Tibial artery (tissue), 4 donors: ENCODE measurements at regions not wholly inside any gene's neighbourhood (a gene's known extent, or its start where the extent isn't known, plus 50 kb on each side); places are given as distances from the start of the nearest gene placed in this dataset.

Experiments
- DNase-seq, 2 donors: peaks; one replicate each; pipeline ENCODE4 v3.0.0-alpha.2; 2019
- H3K27ac ChIP-seq, 2 donors: fragments of 200-600 bp; sonication (generic) in 1 of 2; 1 replicate in 1 of 2; 2 replicates in 1 of 2; pipeline ENCODE4 v1.5.1; 2018 to 2019; ENCODE audit warnings: mild to moderate bottlenecking in 1 of 2
- H3K27me3 ChIP-seq, 2 donors: fragments of 200-600 bp; sonication (generic) in 1 of 2; one replicate each; pipeline versions ENCODE4 v1.5.1 to v1.6.0; 2016 to 2019
- H3K36me3 ChIP-seq, 3 donors: fragments of 200-600 bp; sonication (generic) in 2 of 3; one replicate each; pipeline ENCODE4 v1.5.1; 2016 to 2019; ENCODE audit warnings: mild to moderate bottlenecking in 2 of 3
- H3K4me1 ChIP-seq, 4 donors: fragments of 200-600 bp; sonication (generic) in 2 of 4; 1 replicate in 3 of 4; 2 replicates in 1 of 4; pipeline ENCODE4 v1.5.1; 2016 to 2019
- H3K4me3 ChIP-seq, 2 donors: fragments of 200-600 bp; sonication (generic) in 1 of 2; 1 replicate in 1 of 2; 2 replicates in 1 of 2; pipeline ENCODE4 v1.5.1; 2018 to 2019; ENCODE audit warnings: mild to moderate bottlenecking in 2 of 2
- H3K9me3 ChIP-seq, 3 donors: fragments of 200-600 bp; sonication (generic) in 1 of 3; one replicate each; pipeline ENCODE4 v1.5.1; 2016 to 2019
- intact Hi-C: fragments of 100-400 bp; cut with DNase I; formaldehyde crosslinking; loops from one replicate; pipeline ENCODE4 v1.15.0; 2023; ENCODE audit warnings: low total_unique reads
- TF ChIP-seq, protein P1 (sequence below), 2 experiments: fragments of 200-600 bp in 1 of 2; fragments of 450-650 bp in 1 of 2; IDR thresholded peaks; one replicate each; pipeline ENCODE4 v1.5.1; 2017 to 2019; ENCODE audit warnings: antibody characterized with exemption in 2 of 2, mild to moderate bottlenecking in 1 of 2, moderate library complexity in 1 of 2

GRCh38 chr17:33751702-33752065 lies 458.6 kb upstream of the ASIC2 start:
- Histone ChIP-seq H3K36me3 (no peaks in the 10 kb centered on the region), H3K4me1 (peaks cover 0 to 6% (median 0%) of the 10 kb centered on the region in 4 donors), H3K27ac (no peak overlapping the region), H3K4me3 (no peak overlapping the region), H3K9me3 (peaks cover 0 to 16% (median 0%) of the 10 kb centered on the region in 3 donors), H3K27me3 (peaks cover 0 to 30% of the 10 kb centered on the region in 2 donors)
- TF ChIP-seq, protein P1, sequence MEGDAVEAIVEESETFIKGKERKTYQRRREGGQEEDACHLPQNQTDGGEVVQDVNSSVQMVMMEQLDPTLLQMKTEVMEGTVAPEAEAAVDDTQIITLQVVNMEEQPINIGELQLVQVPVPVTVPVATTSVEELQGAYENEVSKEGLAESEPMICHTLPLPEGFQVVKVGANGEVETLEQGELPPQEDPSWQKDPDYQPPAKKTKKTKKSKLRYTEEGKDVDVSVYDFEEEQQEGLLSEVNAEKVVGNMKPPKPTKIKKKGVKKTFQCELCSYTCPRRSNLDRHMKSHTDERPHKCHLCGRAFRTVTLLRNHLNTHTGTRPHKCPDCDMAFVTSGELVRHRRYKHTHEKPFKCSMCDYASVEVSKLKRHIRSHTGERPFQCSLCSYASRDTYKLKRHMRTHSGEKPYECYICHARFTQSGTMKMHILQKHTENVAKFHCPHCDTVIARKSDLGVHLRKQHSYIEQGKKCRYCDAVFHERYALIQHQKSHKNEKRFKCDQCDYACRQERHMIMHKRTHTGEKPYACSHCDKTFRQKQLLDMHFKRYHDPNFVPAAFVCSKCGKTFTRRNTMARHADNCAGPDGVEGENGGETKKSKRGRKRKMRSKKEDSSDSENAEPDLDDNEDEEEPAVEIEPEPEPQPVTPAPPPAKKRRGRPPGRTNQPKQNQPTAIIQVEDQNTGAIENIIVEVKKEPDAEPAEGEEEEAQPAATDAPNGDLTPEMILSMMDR (IDR thresholded peaks at IDR 0.05), result no peak
- no peak for DNase-seq
- intact Hi-C loops, result no loop called here

DNA sequence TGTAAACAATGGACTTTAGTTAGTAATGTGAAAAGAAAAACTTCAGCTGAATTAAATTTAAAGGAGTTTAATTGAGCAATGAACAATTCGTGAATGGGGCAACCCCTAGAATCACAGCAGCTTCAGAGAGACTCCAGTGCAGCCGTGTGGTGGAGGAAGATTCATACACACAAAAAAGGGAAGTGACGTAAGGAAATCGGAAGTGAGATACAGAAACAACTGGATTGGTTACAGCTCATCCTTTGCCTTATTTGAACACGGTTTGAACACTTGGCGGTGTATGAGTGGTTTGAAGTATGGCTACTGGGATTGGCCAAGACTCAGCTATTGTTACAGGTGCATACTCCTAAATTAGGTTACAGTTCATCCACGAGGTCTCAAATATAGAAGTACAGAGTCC lies 460.4 kb upstream of the ASIC2 start:
- Histone ChIP-seq H3K27ac (no peak overlapping the region), H3K4me1 (peaks cover 0 to 6% (median 0%) of the 10 kb centered on the region in 4 donors), H3K27me3 (peaks cover 0 to 29% of the 10 kb centered on the region in 2 donors), H3K9me3 (peaks cover 0 to 21% (median 0%) of the 10 kb centered on the region in 3 donors), H3K36me3 (no peaks in the 10 kb centered on the region), H3K4me3 (no peak overlapping the region)
- intact Hi-C loops, result no loop called here
- TF ChIP-seq, protein P1 (IDR thresholded peaks at IDR 0.05), result no peak
- no peak for DNase-seq

DNA sequence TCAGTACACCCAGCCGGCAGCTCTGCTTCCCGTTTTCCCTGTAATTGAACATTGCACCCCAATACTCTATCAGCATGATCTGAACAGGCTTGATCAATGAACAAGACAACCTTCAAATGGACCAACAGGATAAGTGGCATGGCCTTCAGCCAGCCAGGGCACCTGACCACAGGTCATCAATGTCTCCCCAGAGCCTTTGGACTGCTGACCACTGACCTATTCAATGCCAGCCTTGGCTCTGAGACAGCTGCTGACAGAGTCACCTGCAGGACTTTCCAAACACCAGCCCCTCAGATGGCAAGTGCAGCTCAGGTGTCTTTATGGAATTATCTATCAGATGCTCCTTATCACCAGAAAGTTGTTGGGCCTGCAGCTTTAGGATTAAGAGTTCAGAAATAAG lies 462.9 kb upstream of the ASIC2 start:
- intact Hi-C loops, result no loop called here
- TF ChIP-seq, protein P1 (IDR thresholded peaks at IDR 0.05), result no peak
- no peak overlapping the region for H3K4me3 ChIP-seq
- H3K36me3 ChIP-seq, result no peaks in the 10 kb centered on the region
- peaks cover 0 to 10% of the 10 kb centered on the region in 2 donors for H3K27me3 ChIP-seq
- peaks cover 0 to 21% (median 0%) of the 10 kb centered on the region in 3 donors for H3K9me3 ChIP-seq
- peaks cover 0 to 6% (median 0%) of the 10 kb centered on the region in 4 donors for H3K4me1 ChIP-seq
- no peak overlapping the region for H3K27ac ChIP-seq
- DNase-seq, result no peak

- DNase-seq, result no peak
- intact Hi-C loops, result no loop called here
- H3K4me1 ChIP-seq, result no peaks in the 10 kb centered on the region
- H3K9me3 ChIP-seq, result no peaks in the 10 kb centered on the region
- no peaks in the 10 kb centered on the region for H3K36me3 ChIP-seq
- TF ChIP-seq, protein P1 (IDR thresholded peaks at IDR 0.05), result no peak
- no peak overlapping the region for H3K27ac ChIP-seq
- H3K4me3 ChIP-seq, result no peak overlapping the region
- no peaks in the 10 kb centered on the region for H3K27me3 ChIP-seq
Observed at GRCh38 chr17:33765871-33766270, 472.8 kb upstream of the ASIC2 start.

DNA sequence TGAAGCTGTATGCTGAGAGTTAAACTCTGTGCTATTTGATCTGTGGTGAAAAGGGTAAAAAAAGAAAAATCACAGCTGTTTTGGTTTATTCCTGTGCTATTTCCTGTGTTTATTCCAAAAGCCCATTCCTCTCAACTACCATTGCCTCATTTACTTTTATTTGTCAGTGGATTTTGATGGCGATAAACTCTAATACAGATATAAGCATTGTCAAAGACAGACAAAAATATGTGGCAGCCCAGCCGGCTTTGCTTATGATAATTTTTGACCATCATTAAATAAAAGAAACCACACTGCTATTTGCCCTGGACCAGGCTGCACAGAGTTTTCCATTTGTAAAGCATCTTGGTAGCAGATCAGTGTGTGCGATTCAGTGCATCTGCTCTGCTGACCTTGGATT lies 473.6 kb upstream of the ASIC2 start:
- TF ChIP-seq, protein P1 (IDR thresholded peaks at IDR 0.05), result no peak
- intact Hi-C loops, result no loop called here

GRCh38 chr17:33769066-33769465 lies 476.0 kb upstream of the ASIC2 start:
- H3K9me3 ChIP-seq, result no peaks in the 10 kb centered on the region
- H3K27ac ChIP-seq, result no peak overlapping the region
- no peaks in the 10 kb centered on the region for H3K27me3 ChIP-seq
- no peak for DNase-seq
- TF ChIP-seq, protein P1 (IDR thresholded peaks at IDR 0.05), result no peak
- no peak overlapping the region for H3K4me3 ChIP-seq
- intact Hi-C loops, result no loop called here
- no peaks in the 10 kb centered on the region for H3K4me1 ChIP-seq
- no peaks in the 10 kb centered on the region for H3K36me3 ChIP-seq

More for the DNA sequence above, 473.6 kb upstream of the ASIC2 start:
- DNase-seq, result no peak
- Histone ChIP-seq H3K4me1 (no peaks in the 10 kb centered on the region), H3K27ac (no peak overlapping the region), H3K4me3 (no peak overlapping the region), H3K9me3 (no peaks in the 10 kb centered on the region), H3K27me3 (no peaks in the 10 kb centered on the region), H3K36me3 (no peaks in the 10 kb centered on the region)
